ENCODE measurements at regions not wholly inside any gene's neighbourhood (a gene's known extent, or its start where the extent isn't known, plus 50 kb on each side); places are given as distances from the start of the nearest gene placed in this dataset.

DNA sequence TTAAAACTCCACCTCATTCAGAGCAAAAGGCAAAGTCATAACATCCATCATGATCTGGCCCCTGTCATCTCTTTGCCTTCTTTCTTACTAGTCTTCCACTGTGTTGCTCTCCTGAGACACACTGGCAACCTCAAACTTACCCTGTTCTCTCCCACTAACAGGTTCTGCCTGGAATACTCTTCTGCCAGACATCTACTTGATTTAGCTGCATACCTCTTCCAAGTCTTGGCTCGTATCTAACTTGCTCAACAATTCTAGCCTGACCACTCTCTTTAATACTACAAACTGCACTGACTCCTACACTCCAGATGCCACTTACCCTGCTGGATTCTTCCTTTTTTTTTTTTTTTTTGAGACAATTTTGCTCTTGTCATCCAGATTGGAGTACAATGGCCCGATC lies 167.0 kb upstream of the MTPN start:
- no peak for TF ChIP-seq CTCF (IDR thresholded peaks at IDR 0.05)
- TF ChIP-seq EP300 (IDR thresholded peaks at IDR 0.05) = no peak
- TF ChIP-seq POLR2AphosphoS5 (IDR thresholded peaks at IDR 0.05) = peak; percentile 48 to 81 (median 70)
- no peak for TF ChIP-seq POLR2A (IDR thresholded peaks at IDR 0.05)

Data from sigmoid colon (tissue), 4 donors.